ENCODE measurements at regions not wholly inside any gene's neighbourhood (a gene's known extent, or its start where the extent isn't known, plus 50 kb on each side); places are given as distances from the start of the nearest gene placed in this dataset.

DNA sequence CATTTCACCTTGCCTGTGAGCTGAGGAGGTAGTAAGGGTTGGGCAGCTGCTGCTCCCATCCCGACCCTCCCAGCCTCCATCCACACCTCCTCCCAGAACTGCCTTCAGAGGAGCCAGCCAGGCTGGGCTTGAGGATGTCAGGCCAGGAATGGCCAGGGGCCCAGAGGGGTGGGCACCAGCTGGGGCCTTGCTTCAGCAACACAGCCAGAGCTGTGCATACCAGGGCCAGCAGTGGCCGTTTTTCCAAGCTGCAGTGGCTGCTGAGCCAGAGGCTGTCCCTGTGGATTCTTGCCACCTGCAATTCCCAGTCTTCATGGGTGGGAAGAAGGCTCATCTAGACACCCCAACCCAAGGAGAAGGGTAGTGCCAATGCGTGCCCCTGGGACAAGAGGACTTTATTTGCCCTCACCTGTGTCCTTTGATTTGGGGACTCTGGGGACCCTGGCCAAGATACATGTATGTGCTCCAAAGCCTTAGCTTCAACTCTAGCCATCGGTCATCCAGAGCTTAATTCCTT lies 153.4 kb upstream of the SDK2 start:
- TF ChIP-seq POLR2A (IDR thresholded peaks at IDR 0.05) (no peak), POLR2AphosphoS5 (IDR thresholded peaks at IDR 0.05) (no peak), EP300 (IDR thresholded peaks at IDR 0.05) (no peak)
- TF ChIP-seq, protein P1, sequence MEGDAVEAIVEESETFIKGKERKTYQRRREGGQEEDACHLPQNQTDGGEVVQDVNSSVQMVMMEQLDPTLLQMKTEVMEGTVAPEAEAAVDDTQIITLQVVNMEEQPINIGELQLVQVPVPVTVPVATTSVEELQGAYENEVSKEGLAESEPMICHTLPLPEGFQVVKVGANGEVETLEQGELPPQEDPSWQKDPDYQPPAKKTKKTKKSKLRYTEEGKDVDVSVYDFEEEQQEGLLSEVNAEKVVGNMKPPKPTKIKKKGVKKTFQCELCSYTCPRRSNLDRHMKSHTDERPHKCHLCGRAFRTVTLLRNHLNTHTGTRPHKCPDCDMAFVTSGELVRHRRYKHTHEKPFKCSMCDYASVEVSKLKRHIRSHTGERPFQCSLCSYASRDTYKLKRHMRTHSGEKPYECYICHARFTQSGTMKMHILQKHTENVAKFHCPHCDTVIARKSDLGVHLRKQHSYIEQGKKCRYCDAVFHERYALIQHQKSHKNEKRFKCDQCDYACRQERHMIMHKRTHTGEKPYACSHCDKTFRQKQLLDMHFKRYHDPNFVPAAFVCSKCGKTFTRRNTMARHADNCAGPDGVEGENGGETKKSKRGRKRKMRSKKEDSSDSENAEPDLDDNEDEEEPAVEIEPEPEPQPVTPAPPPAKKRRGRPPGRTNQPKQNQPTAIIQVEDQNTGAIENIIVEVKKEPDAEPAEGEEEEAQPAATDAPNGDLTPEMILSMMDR (IDR thresholded peaks at IDR 0.05), result no peak
